ENCODE measurements at regions not wholly inside any gene's neighbourhood (a gene's known extent, or its start where the extent isn't known, plus 50 kb on each side); places are given as distances from the start of the nearest gene placed in this dataset.
A peak's percentile ranks its signal among the peaks of the same experiment; 100 is the strongest.

DNA sequence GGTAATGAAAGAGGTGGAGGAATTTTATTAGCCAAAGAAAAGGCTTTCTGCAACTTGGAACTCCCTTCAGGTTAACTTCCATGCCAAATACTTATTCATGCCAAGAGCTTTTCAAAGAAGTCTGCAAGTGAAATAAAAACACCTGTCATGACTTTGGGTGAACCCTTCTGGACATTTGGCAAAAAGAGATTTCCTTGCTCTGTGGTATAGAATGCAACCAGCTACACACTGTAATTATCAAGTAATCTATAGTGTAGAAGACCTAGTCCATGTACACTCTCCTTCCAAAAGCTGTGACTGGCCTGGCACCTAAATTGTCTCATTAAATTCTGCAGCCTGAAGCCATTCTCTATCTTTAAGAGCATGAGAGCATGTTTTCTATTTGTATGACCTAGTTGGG lies 232.3 kb downstream of the COL12A1 start:
- TF ChIP-seq, protein P1, sequence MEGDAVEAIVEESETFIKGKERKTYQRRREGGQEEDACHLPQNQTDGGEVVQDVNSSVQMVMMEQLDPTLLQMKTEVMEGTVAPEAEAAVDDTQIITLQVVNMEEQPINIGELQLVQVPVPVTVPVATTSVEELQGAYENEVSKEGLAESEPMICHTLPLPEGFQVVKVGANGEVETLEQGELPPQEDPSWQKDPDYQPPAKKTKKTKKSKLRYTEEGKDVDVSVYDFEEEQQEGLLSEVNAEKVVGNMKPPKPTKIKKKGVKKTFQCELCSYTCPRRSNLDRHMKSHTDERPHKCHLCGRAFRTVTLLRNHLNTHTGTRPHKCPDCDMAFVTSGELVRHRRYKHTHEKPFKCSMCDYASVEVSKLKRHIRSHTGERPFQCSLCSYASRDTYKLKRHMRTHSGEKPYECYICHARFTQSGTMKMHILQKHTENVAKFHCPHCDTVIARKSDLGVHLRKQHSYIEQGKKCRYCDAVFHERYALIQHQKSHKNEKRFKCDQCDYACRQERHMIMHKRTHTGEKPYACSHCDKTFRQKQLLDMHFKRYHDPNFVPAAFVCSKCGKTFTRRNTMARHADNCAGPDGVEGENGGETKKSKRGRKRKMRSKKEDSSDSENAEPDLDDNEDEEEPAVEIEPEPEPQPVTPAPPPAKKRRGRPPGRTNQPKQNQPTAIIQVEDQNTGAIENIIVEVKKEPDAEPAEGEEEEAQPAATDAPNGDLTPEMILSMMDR (conservative IDR thresholded peaks at IDR 0.05) = no peak
- TF ChIP-seq ZFX (IDR thresholded peaks at IDR 0.05) = no peak
- H3K27ac ChIP-seq = no peak overlapping the region; the same call in 1 of the 2 replicates

DNA sequence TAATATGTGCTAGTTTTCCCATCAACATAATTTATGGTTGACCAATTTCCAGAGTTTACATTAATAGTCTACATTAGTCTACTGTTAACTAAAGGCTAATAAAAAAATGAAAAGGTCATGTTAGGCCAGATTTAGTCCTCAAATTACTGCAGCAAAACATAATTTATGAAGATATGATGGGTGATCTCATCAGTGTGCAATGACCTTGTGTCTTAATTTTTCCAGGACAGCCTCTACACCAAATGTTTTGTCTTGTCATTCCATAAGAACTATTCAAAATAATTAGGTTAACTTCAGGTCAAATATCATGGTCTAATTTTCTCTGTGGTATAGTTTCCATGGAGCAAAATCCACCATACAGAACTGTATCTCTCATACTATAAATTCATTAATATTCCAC lies 234.2 kb downstream of the COL12A1 start:
- H3K27ac ChIP-seq = no peak overlapping the region
- TF ChIP-seq, protein P1 (conservative IDR thresholded peaks at IDR 0.05) = no peak
- TF ChIP-seq ZFX (IDR thresholded peaks at IDR 0.05) = no peak

DNA sequence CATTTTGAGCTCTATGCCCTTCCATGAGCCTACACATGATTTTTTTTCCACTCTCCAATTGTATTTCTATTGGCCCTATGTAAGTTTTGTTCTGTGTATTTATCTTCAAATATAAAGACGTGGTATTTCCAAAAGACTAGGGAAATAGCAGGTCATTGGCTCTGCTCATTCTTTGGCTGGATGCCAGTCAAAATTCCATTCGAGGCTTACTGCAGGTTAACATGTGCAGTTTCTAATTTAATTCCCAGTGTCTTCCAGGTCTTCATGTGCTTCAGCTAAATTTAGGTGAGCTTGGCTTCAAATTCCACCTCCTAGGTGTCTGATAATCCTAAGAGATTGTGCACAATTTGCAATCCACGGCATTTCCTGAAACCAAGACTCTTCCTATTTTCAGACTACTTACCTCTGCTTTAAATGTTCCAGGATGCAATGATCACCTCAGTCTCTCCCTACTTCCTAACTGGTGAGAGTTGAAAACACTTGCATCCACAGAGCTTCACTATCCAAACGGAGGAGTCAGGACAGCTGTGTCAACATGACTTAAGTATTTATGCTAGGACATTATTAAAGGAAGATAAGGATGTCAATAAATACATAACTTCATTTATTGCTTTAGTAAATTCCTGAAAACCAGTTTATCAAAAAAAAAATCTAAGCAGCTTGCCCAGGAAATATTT lies 236.1 kb downstream of the COL12A1 start:
- TF ChIP-seq, protein P1 (conservative IDR thresholded peaks at IDR 0.05) = no peak
- TF ChIP-seq ZFX (IDR thresholded peaks at IDR 0.05) = no peak
- H3K27ac ChIP-seq = peak overlapping the region; percentile 46; the same call in 1 of the 2 replicates

- TF ChIP-seq, protein P1 (conservative IDR thresholded peaks at IDR 0.05) = no peak
- TF ChIP-seq ZFX (IDR thresholded peaks at IDR 0.05) = no peak
- no peak overlapping the region for H3K27ac ChIP-seq
These were observed 238.0 kb downstream of the COL12A1 start for GRCh38 chr6:74967821-74968220.

- no peak for TF ChIP-seq ZFX (IDR thresholded peaks at IDR 0.05)
- TF ChIP-seq, protein P1 (conservative IDR thresholded peaks at IDR 0.05) = no peak
- no peak overlapping the region for H3K27ac ChIP-seq
These were observed 239.1 kb downstream of the COL12A1 start for GRCh38 chr6:74966712-74967111.

GRCh38 chr6:74964871-74965441 lies 240.9 kb downstream of the COL12A1 start:
- TF ChIP-seq, protein P1 (conservative IDR thresholded peaks at IDR 0.05) = no peak
- no peak for TF ChIP-seq ZFX (IDR thresholded peaks at IDR 0.05)

GRCh38 chr6:74956559-74957428 lies 249.1 kb downstream of the COL12A1 start:
- no peak overlapping the region for H3K27ac ChIP-seq
- TF ChIP-seq, protein P1 (conservative IDR thresholded peaks at IDR 0.05) = no peak
- TF ChIP-seq ZFX (IDR thresholded peaks at IDR 0.05) = no peak

More at GRCh38 chr6:74964871-74965441, 240.9 kb downstream of the COL12A1 start:
- no peak overlapping the region for H3K27ac ChIP-seq
